IMR-90 (cell line): ENCODE measurements at regions not wholly inside any gene's neighbourhood (a gene's known extent, or its start where the extent isn't known, plus 50 kb on each side); places are given as distances from the start of the nearest gene placed in this dataset.

Source experiments
- ATAC-seq: fragments of 200-7000 bp; cut with Tn5 transposase; 2 replicates; pipeline ENCODE4 v1.9.1; 2020; ENCODE audit warnings: low read depth, mild to moderate bottlenecking, moderate library complexity
- BruUV-seq: library from RNA; stranded (reverse); fragments of 400-500 nt; replicated peaks from 2 replicates; lab custom pipeline; 2021; lab: Mats Ljungman, UMichigan
- CTCF ChIA-PET: fragments of 300-600 bp; formaldehyde crosslinking; extraction: SDS; loops from one replicate; lab custom pipeline; 2021; ENCODE audit warnings: antibody characterized with exemption; lab: Yijun Ruan, JAX
- POLR2A ChIA-PET: fragments of 300-600 bp; sonication (Branson Sonifier 250); formaldehyde crosslinking; loops from one replicate; lab custom pipeline; 2022; ENCODE audit warnings: antibody characterized with exemption; ENCODE audit not compliant: unreplicated experiment; lab: Charles Lee
- DNase-seq: peaks from one replicate; pipeline ENCODE4 v3.0.0; 2013
- H2AFZ ChIP-seq: replicated peaks from 2 replicates; pipeline ENCODE3; 2013; ENCODE audit warnings: low read length, mild to moderate bottlenecking; ENCODE audit not compliant: poor library complexity
- H2AK5ac ChIP-seq: 2 replicates; pipeline ENCODE4 v1.6.1; 2013; ENCODE audit warnings: low read depth, low read length, inconsistent platforms
- H2AK9ac ChIP-seq: replicated peaks from 2 replicates; pipeline ENCODE3; 2013; ENCODE audit warnings: mild to moderate bottlenecking, low read depth, low read length, moderate library complexity; ENCODE audit not compliant: poor library complexity
- H2BK120ac ChIP-seq: 2 replicates; pipeline ENCODE4 v1.6.1; 2013; ENCODE audit warnings: low read depth, low read length, inconsistent platforms
- H2BK15ac ChIP-seq: 3 replicates; pipeline ENCODE4 v1.6.1; 2013; ENCODE audit warnings: low read depth, low read length, inconsistent platforms
- H2BK20ac ChIP-seq: 2 replicates; pipeline ENCODE4 v1.6.1; 2013; ENCODE audit warnings: low read depth, mild to moderate bottlenecking, inconsistent platforms, low read length, moderate library complexity
- H2BK5ac ChIP-seq: 2 replicates; pipeline ENCODE4 v1.6.1; 2013; ENCODE audit warnings: mild to moderate bottlenecking, low read depth, low read length, inconsistent platforms; ENCODE audit not compliant: poor library complexity, severe bottlenecking
- H3K14ac ChIP-seq: replicated peaks from 2 replicates; pipeline ENCODE4 v1.6.1; 2013; ENCODE audit warnings: low read depth, low read length, inconsistent platforms
- H3K18ac ChIP-seq: 2 replicates; pipeline ENCODE4 v1.6.1; 2013; ENCODE audit warnings: low read depth, low read length, control low read depth
- H3K23ac ChIP-seq: 2 replicates; pipeline ENCODE4 v1.6.1; 2013; ENCODE audit warnings: low read depth, low read length, inconsistent platforms
- H3K27ac ChIP-seq: 2 replicates; pipeline ENCODE4 v1.5.1; 2013; ENCODE audit warnings: mild to moderate bottlenecking, control low read depth, low read length; ENCODE audit not compliant: insufficient read depth
- H3K27me3 ChIP-seq: 2 replicates; pipeline ENCODE4 v1.6.1; 2013; ENCODE audit warnings: low read length; ENCODE audit not compliant: control insufficient read depth, insufficient read depth
- H3K36me3 ChIP-seq: 2 replicates; pipeline ENCODE4 v1.6.1; 2013; ENCODE audit warnings: low read length, mixed read lengths; ENCODE audit not compliant: control insufficient read depth, insufficient read depth
- H3K4ac ChIP-seq: 2 replicates; pipeline ENCODE4 v1.6.1; 2013; ENCODE audit warnings: low read depth, low read length, inconsistent platforms
- H3K4me1 ChIP-seq: 2 replicates; pipeline ENCODE4 v1.6.1; 2013; ENCODE audit warnings: low read length, mixed read lengths; ENCODE audit not compliant: control insufficient read depth, insufficient read depth
- H3K4me2 ChIP-seq: 2 replicates; pipeline ENCODE4 v1.6.1; 2013; ENCODE audit warnings: low read depth, mild to moderate bottlenecking, control low read depth, low read length, moderate library complexity
- H3K4me3 ChIP-seq: 2 replicates; pipeline ENCODE4 v1.5.1; 2013; ENCODE audit warnings: low read depth, mild to moderate bottlenecking, control low read depth, low read length, moderate library complexity; ENCODE audit not compliant: insufficient read depth
- H3K56ac ChIP-seq: 2 replicates; pipeline ENCODE4 v1.6.1; 2013; ENCODE audit warnings: low read length, inconsistent platforms; ENCODE audit not compliant: insufficient read depth; ENCODE audit errors: extremely low read depth
- H3K79me1 ChIP-seq, 2 experiments: 2 replicates each; pipeline ENCODE4 v1.6.1; 2013; ENCODE audit warnings: low read length in 2 of 2, inconsistent platforms in 1 of 2, low read depth in 1 of 2
- H3K9ac ChIP-seq: 2 replicates; pipeline ENCODE4 v1.6.1; 2013; ENCODE audit warnings: low read depth, low read length, control low read depth
- H3K9me1 ChIP-seq: 2 replicates; pipeline ENCODE4 v1.6.1; 2013; ENCODE audit warnings: low read length, inconsistent platforms; ENCODE audit not compliant: insufficient read depth
- H3K9me3 ChIP-seq: 2 replicates; pipeline ENCODE4 v1.6.1; 2013; ENCODE audit warnings: low read length; ENCODE audit not compliant: control insufficient read depth, insufficient read depth
- H4K20me1 ChIP-seq: 2 replicates; pipeline ENCODE4 v1.6.1; 2013; ENCODE audit warnings: low read length, inconsistent platforms; ENCODE audit not compliant: insufficient read depth
- H4K5ac ChIP-seq: 2 replicates; pipeline ENCODE4 v1.6.1; 2013; ENCODE audit warnings: mild to moderate bottlenecking, low read depth, low read length, control low read depth
- H4K8ac ChIP-seq, 2 experiments: 2 replicates each; pipeline ENCODE4 v1.6.1; 2013; ENCODE audit warnings: low read depth in 2 of 2, low read length in 2 of 2, control low read depth in 1 of 2, inconsistent platforms in 1 of 2
- H4K91ac ChIP-seq: 2 replicates; pipeline ENCODE4 v1.6.1; 2013; ENCODE audit warnings: low read depth, low read length, inconsistent platforms; ENCODE audit not compliant: insufficient read depth
- BHLHE40 ChIP-seq: fragments of 150-350 bp; IDR thresholded peaks from 2 replicates; pipeline ENCODE4 v1.6.1; 2016; ENCODE audit warnings: mild to moderate bottlenecking, low read depth, low read length
- CEBPB ChIP-seq: IDR thresholded peaks from 2 replicates; pipeline ENCODE4 v1.6.1; 2012; ENCODE audit warnings: low read depth, low read length, improper control_type of control experiment
- CHD1 ChIP-seq: IDR thresholded peaks from 2 replicates; pipeline ENCODE4 v1.6.1; 2012; ENCODE audit warnings: low read depth, low read length, improper control_type of control experiment
- ELK1 ChIP-seq: fragments of 150-350 bp; IDR thresholded peaks from 2 replicates; pipeline ENCODE4 v1.6.1; 2016; ENCODE audit warnings: low read depth, mild to moderate bottlenecking, low read length, moderate library complexity, borderline replicate concordance
- FOS ChIP-seq: fragments of 150-350 bp; IDR thresholded peaks from 2 replicates; pipeline ENCODE4 v1.6.1; 2016; ENCODE audit warnings: low read depth, low read length
- MAFK ChIP-seq: IDR thresholded peaks from 2 replicates; pipeline ENCODE4 v1.6.1; 2012; ENCODE audit warnings: low read depth, low read length, improper control_type of control experiment
- MAZ ChIP-seq: IDR thresholded peaks from 2 replicates; pipeline ENCODE4 v1.6.1; 2012; ENCODE audit warnings: low read depth, mild to moderate bottlenecking, low read length, improper control_type of control experiment, moderate library complexity, borderline replicate concordance
- MXI1 ChIP-seq: IDR thresholded peaks from 2 replicates; pipeline ENCODE4 v1.6.1; 2012; ENCODE audit warnings: low read depth, mild to moderate bottlenecking, low read length, moderate library complexity, borderline replicate concordance
- NFE2L2 ChIP-seq: fragments of 150-350 bp; IDR thresholded peaks from 2 replicates; pipeline ENCODE4 v1.6.1; 2016; ENCODE audit warnings: low read depth, mild to moderate bottlenecking, low read length
- POLR2A ChIP-seq: IDR thresholded peaks from 2 replicates; pipeline ENCODE4 v1.6.1; 2012; ENCODE audit warnings: mild to moderate bottlenecking, low read depth, low read length
- RAD21 ChIP-seq: IDR thresholded peaks from 2 replicates; pipeline ENCODE4 v1.6.1; 2012; ENCODE audit warnings: low read length, improper control_type of control experiment
- RCOR1 ChIP-seq: IDR thresholded peaks from 2 replicates; pipeline ENCODE4 v1.6.1; 2012; ENCODE audit warnings: mild to moderate bottlenecking, low read length, improper control_type of control experiment; ENCODE audit not compliant: insufficient replicate concordance
- RFX5 ChIP-seq: IDR thresholded peaks from 2 replicates; pipeline ENCODE4 v1.8.0; 2012; ENCODE audit warnings: low read depth, mild to moderate bottlenecking, low read length, moderate library complexity
- SMC3 ChIP-seq: fragments of 150-350 bp; IDR thresholded peaks from 2 replicates; pipeline ENCODE4 v1.6.1; 2016; ENCODE audit warnings: low read depth, mild to moderate bottlenecking, antibody characterized with exemption, low read length, moderate library complexity
- WGBS, 2 experiments: methylation state at CpG; one replicate each; pipeline versions ENCODE4 v1.1.5 to v1.1.7; 2013; ENCODE audit warnings: missing lambda C conversion rate in 2 of 2; ENCODE audit not compliant: insufficient read length in 1 of 2; ENCODE audit errors: extremely low coverage in 2 of 2; 5-methylcytosine and 5-hydroxymethylcytosine counted together
- dilution Hi-C: fragments of 300-500 bp; cut with HindIII; formaldehyde crosslinking; loops from one replicate; pipeline ENCODE4 v1.14.3; 2018; ENCODE audit warnings: low sequenced_read_pairs; ENCODE audit not compliant: unreplicated experiment
- in situ Hi-C: fragments of 300-500 bp; cut with MboI; formaldehyde crosslinking; loops from 3 replicates; pipeline ENCODE4 v1.14.3; 2019; ENCODE audit warnings: low sequenced_read_pairs, inconsistent platforms, mixed read lengths
- intact Hi-C: fragments of 100-400 bp; cut with micrococcal nuclease; formaldehyde crosslinking; loops from 2 replicates; pipeline ENCODE4 v1.10.0; 2022
- TF ChIP-seq, protein P1 (sequence below): fragments of 150-350 bp; IDR thresholded peaks from 2 replicates; pipeline ENCODE4 v1.6.1; 2017; ENCODE audit warnings: mild to moderate bottlenecking, antibody characterized with exemption, low read length, low read depth
- TF ChIP-seq, protein P2 (sequence below): conservative IDR thresholded peaks from 2 replicates; pipeline ENCODE4 v1.5.1; 2012; ENCODE audit warnings: mild to moderate bottlenecking, low read depth, low read length, improper control_type of control experiment

GRCh38 chr3:124619887-124620599 lies 110.2 kb upstream of the UMPS start:
- Histone ChIP-seq H2AFZ (no peak overlapping the region), H3K36me3 (no peaks in the 10 kb centered on the region), H2BK15ac (no peak overlapping the region), H4K5ac (no peak overlapping the region), H3K4me2 (no peak overlapping the region), H3K9me1 (no peaks in the 10 kb centered on the region), H2AK9ac (no peak overlapping the region), H3K18ac (no peak overlapping the region), H4K20me1 (no peaks in the 10 kb centered on the region), H4K8ac (no peak overlapping the region), H3K23ac (no peak overlapping the region), H3K4me1 (no peaks in the 10 kb centered on the region), H3K4ac (no peak overlapping the region), H3K56ac (no peak overlapping the region), H3K27me3 (peaks cover 5% of the 10 kb centered on the region; the same call in 1 of the 2 replicates), H4K91ac (no peak overlapping the region), H3K9ac (no peak overlapping the region), H3K27ac (no peak overlapping the region), H3K14ac (no peak overlapping the region), H2BK120ac (no peak overlapping the region), H2AK5ac (no peak overlapping the region), H2BK20ac (no peak overlapping the region), H3K79me1 (no peaks in the 10 kb centered on the region), H3K9me3 (no peaks in the 10 kb centered on the region), H2BK5ac (no peak overlapping the region), H3K4me3 (no peak overlapping the region)
- no CpG with 5 or more reads among the region's 4 CpGs for WGBS, 2 experiments
- TF ChIP-seq FOS (no peak), RAD21 (no peak), NFE2L2 (no peak), CEBPB (no peak), CHD1 (no peak), ELK1 (no peak), SMC3 (no peak), POLR2A (no peak), RCOR1 (no peak), MXI1 (no peak), MAZ (no peak), BHLHE40 (no peak), RFX5 (no peak), MAFK (no peak)
- TF ChIP-seq, protein P1, sequence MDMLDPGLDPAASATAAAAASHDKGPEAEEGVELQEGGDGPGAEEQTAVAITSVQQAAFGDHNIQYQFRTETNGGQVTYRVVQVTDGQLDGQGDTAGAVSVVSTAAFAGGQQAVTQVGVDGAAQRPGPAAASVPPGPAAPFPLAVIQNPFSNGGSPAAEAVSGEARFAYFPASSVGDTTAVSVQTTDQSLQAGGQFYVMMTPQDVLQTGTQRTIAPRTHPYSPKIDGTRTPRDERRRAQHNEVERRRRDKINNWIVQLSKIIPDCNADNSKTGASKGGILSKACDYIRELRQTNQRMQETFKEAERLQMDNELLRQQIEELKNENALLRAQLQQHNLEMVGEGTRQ, result no peak
- TF ChIP-seq, protein P2, sequence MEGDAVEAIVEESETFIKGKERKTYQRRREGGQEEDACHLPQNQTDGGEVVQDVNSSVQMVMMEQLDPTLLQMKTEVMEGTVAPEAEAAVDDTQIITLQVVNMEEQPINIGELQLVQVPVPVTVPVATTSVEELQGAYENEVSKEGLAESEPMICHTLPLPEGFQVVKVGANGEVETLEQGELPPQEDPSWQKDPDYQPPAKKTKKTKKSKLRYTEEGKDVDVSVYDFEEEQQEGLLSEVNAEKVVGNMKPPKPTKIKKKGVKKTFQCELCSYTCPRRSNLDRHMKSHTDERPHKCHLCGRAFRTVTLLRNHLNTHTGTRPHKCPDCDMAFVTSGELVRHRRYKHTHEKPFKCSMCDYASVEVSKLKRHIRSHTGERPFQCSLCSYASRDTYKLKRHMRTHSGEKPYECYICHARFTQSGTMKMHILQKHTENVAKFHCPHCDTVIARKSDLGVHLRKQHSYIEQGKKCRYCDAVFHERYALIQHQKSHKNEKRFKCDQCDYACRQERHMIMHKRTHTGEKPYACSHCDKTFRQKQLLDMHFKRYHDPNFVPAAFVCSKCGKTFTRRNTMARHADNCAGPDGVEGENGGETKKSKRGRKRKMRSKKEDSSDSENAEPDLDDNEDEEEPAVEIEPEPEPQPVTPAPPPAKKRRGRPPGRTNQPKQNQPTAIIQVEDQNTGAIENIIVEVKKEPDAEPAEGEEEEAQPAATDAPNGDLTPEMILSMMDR, result no peak
- DNase-seq (no peak), ATAC-seq (no peak)
- ChIA-PET CTCF (interaction anchor here (0.5 kb wide), 1 partner anchor 317 kb away, joined by 4 read pairs; no protein-coding TSS in a partner anchor), POLR2A (no interaction called here)
- BruUV-seq, result no TSS peak
- dilution Hi-C loops, result no loop called here
- intact Hi-C loops, result no loop called here
- in situ Hi-C loops, result no loop called here
